GM12872 (cell line): ENCODE measurements at regions not wholly inside any gene's neighbourhood (a gene's known extent, or its start where the extent isn't known, plus 50 kb on each side); places are given as distances from the start of the nearest gene placed in this dataset.

ENCODE experiments used
- TF ChIP-seq, protein P1 (sequence below): IDR thresholded peaks from 3 replicates; pipeline ENCODE4 v1.5.1; 2011; ENCODE audit warnings: low read depth, mild to moderate bottlenecking, low read length, moderate library complexity; ENCODE audit not compliant: insufficient read depth

DNA sequence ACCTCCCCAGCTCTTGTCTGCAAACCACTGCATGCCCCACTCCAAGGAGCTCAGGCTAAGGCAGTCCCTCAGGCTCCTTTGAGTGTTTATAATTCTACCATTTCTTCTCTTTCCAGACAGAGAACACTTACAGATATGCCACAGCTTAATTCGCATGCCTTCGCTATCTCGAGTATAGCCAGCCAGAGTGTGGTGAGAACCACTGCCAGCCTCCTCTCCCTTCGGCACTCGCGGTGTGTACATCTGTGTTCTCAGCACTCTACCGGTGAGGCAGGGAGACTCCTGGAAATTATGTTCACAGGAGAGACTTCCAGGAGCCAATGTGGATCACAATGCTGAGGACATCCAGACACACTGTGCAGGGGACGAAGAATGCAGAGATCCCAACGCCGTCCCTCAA is 143.7 kb upstream of the IRX1 start:
- TF ChIP-seq, protein P1, sequence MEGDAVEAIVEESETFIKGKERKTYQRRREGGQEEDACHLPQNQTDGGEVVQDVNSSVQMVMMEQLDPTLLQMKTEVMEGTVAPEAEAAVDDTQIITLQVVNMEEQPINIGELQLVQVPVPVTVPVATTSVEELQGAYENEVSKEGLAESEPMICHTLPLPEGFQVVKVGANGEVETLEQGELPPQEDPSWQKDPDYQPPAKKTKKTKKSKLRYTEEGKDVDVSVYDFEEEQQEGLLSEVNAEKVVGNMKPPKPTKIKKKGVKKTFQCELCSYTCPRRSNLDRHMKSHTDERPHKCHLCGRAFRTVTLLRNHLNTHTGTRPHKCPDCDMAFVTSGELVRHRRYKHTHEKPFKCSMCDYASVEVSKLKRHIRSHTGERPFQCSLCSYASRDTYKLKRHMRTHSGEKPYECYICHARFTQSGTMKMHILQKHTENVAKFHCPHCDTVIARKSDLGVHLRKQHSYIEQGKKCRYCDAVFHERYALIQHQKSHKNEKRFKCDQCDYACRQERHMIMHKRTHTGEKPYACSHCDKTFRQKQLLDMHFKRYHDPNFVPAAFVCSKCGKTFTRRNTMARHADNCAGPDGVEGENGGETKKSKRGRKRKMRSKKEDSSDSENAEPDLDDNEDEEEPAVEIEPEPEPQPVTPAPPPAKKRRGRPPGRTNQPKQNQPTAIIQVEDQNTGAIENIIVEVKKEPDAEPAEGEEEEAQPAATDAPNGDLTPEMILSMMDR = no peak

DNA sequence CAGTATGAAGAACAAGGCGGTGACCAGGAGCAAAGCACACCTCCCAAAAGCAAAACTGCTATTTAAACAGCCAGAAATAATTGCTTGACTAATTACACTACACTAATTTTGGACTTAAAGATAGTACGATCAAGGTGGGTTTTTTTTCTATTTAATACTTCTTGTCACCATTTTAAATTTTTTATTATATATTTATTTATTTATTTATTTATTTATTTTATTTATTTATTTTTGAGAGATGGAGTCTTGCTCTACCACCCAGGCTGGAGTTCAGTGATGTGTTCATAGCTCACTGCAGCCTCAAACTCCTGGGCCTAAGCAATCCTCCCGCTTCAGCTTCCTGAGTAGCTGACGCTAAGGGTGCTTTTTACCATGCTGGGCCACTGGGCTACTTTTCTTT is 146.2 kb upstream of the IRX1 start:
- TF ChIP-seq, protein P1 = no peak

DNA sequence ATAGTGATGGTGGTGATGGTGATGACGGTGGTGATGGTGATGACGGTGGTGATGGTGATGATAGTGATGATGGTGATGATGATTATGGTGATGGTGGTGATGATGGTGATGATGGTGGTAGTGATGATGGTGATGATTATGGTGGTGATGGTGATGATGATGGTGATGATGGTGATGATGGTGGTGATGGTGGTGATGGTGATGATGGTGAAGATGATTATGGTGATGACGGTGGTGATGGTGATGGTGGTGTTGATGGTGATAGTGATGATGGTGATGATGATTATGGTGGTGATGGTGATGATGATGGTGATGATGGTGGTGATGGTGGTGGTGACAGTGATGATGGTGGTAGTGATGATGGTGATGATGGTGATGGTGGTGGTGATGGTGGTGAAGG is 149.2 kb upstream of the IRX1 start:
- TF ChIP-seq, protein P1 = no peak

DNA sequence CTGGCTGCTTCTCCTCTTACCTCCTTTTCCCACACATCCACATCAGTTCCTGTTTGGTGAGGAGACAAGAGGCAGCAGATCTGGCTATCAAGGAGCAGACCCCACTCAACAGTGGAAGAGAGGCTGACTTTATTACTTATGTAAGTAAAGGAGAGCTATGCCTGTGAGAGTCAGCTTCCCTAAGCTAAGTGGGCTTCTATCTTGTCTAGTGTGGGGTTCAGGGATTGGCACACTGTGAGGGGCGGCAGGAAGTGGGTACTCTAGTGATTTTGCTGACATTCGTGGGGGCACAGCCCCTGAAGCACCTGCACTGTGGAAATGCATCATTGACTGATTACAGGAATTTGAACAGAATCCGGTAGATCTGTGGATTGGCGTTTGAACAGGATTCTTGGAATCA is 163.5 kb upstream of the IRX1 start:
- TF ChIP-seq, protein P1 = no peak

DNA sequence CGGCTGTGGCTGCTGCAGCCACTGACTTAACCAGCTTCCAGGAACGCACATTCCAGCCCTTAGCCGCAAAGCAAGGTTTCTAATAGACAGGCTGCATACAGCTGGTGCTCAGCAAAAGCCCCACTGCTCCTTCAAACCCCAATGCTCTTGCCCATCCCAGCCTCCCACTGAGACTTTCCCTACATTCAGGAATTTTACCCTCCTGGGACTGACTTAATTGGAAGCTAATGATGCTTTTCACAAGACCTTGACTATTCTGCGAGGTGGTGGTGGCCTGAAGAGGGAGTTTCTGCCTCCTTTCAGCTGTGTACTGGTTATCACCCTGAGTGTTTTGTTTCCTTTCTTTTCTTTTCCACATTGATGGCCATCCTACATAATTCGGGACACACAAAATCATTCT is 164.9 kb upstream of the IRX1 start:
- TF ChIP-seq, protein P1 = no peak

DNA sequence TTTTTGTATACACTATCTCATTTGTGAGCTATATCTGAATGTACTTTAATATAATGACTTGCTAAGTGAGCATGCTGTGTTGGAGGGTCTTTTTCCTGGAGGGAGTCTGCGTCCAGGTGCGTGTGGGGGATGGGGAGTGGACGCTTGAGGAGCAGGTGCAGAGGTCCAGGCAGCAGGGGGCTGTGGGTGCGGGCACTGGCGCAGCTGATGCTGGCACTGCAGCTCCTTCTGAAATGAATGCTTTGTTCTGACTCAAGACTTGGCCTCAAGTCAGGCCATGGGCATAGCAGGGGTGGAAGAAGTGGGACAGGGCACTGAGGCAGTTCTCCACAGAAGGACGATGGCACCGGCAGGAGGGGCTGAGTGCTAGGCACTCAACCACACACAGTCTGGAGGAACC is 165.7 kb upstream of the IRX1 start:
- TF ChIP-seq, protein P1 = no peak

DNA sequence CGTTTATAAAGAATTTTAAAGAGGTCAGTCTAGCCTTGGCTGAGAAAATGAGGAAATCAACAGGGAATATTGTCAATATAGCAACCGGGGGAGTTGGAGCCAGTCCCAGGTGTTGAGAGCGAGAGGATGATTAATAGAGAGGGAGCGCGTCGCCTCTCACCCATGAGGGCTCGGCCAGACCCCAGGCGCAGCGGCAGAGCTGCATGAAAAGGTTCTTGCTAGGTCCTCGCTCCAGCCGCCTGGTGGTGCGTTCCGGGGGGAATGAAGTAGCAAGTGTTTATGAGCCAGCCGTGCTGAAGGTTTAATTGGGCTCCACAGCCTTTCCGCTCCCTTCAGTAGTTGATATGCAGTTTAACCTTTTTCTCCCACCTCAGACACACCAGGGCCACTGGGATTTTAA is 167.3 kb upstream of the IRX1 start:
- TF ChIP-seq, protein P1 = no peak

DNA sequence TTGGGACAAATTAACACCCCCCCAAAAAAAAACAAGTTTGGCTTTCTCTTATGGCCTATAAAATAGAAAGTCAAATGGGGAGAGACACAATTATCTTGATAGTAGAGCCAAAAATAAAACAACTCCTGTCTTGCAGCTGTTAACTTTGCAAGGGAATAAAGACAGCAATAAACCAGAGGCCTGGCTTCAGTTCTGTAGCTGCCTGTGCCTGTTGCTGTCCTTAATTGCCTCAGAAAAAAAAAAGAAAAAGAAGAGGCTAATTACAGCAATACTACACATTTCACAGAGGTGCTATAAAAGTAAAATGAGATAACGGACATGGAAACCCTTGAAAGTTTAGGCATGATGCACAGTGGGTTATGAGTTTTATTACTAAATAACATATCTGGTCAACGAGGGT is 170.7 kb upstream of the IRX1 start:
- TF ChIP-seq, protein P1 = no peak
